ENCODE measurements at regions not wholly inside any gene's neighbourhood (a gene's known extent, or its start where the extent isn't known, plus 50 kb on each side); places are given as distances from the start of the nearest gene placed in this dataset.

- no peak for DNase-seq
Observed at GRCh38 chr3:111244760-111245159, 173.1 kb downstream of the NECTIN3 start.

DNA sequence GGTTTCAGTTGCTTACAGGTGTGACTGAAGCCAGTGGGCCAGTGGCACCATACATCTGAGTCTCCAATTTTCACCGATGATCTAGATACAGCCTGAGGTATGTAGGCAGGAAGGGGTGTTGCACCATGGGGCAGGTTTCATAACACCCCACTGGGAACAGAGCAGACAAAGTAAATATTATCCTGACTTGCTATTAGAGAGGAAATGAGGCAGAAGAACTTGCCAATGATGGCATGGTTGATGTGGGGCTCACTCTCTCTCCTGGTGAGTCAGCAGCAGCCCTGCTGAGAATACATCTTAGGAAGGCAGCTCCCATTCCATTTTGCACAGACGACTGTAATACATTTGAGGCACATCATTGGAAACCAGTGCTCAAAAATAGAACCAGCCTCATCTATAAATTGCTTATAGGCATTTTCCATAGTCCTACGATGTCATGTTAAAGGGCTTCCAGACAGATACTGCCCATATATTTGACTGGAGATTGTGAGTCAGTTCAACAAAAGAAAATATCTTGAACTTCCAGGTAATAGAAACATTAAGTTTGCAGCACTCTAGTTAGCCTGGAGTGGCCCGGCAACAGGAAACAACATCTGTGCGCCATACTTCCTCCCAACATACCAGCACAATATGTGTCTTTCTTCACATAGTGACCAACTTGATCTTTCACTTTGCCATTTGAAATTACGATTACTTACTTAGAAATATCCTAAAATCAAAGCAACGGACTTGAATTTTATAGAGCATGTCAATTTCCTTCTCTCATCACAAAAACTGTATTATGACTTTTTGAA, 175.5 kb downstream of the NECTIN3 start:
- peak; percentile 1 for DNase-seq

- DNase-seq, result no peak
Observed at GRCh38 chr3:111248406-111248805, 176.8 kb downstream of the NECTIN3 start.

DNA sequence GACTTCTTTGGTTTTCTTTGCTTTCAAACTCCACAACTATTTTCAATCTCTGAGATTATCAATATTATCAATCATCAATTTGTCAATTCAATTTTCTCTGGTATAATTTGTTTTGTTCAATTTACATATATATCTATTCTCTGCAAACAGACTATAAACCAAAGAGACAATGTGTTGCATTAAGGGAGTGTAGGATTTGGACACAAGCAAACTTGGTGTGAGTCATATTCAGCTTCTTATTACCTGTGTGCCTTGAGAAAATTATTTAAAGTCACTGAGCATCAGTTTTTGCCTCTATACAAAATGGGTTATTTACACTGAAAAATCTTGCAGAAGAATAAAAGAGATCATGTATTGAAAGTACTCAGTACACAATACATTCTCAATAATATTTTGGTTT, 177.8 kb downstream of the NECTIN3 start:
- DNase-seq, result no peak

DNA sequence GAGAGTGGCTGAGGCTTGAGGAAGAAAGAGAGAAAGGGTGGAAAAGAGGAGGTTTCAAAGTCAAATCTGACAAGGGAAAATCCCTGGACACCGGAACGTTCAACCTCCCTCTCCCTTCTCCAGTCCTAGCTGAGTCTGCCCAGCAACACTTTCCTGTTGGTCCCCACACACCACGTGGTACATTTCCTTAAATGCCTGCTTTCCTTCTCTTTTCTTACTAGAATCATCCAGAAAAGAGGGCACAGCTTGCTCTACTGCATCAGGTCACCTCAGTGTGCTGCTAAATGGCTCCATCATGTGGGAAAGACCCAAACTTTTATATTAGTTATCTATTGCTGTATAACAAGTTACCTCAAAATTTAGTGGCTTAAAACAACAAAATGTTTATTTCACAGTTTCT, 181.2 kb downstream of the NECTIN3 start:
- peak; percentile 2 for DNase-seq

DNA sequence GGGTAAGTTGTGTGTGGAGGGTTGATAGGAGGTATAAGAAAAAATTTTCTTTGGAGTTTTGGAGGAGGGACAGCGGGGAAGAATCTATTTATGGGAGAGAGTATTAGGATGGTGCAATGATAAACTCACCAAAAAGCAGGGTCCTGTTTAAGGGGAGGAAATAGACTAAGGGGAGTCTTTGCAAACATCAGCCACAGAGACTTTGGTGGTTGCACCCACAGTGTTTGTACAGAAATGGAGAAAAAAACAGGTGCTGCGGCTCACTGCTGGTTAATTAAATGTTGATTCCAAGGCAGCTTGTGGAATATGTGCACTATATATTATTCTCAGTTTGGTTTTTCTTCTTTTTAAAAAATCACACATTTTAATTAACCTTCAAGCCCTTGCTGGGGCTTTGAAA, 182.1 kb downstream of the NECTIN3 start:
- DNase-seq, result no peak

- no peak for DNase-seq
Observed at GRCh38 chr3:111260878-111261277, 189.3 kb downstream of the NECTIN3 start.

DNA sequence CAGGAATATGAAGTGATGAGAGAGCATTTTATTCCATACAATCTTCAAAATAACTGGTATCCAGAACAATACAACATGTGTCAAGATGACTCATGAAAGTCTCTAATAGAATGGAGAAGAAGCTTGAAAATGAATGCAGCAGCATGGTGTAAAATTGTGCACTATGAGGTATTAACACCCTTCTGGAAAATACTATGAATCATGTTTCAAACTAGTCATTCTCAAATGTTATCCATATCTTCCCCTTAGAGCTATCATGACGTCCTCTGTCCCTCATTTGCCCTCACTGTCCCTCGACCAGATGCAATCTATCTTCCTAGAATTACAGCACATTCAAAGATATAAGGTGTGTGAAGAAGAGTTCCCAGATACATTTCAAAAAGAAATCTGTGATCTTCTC, 198.2 kb downstream of the NECTIN3 start:
- DNase-seq, result no peak

GRCh38 chr3:111277226-111277625, 205.6 kb downstream of the NECTIN3 start:
- DNase-seq, result no peak

DNA sequence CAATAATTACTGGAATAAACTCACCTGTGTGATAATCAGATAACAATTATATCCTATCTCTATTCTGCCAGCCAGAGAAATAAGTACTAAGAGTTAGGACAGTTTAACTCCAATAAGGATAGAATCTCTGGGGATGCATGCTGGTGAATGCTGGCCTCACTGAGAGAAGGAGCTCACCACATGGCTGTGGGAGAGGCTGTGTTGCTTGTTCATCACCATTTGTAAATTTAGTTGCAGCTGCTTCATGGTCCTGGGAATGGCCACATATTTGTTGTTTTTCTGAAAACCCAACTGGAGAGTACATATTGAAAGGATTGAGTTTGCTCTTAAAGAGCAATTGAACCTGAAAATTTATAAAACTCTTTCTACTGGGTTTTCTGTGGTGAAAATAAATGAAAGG, 207.3 kb downstream of the NECTIN3 start:
- no peak for DNase-seq

DNA sequence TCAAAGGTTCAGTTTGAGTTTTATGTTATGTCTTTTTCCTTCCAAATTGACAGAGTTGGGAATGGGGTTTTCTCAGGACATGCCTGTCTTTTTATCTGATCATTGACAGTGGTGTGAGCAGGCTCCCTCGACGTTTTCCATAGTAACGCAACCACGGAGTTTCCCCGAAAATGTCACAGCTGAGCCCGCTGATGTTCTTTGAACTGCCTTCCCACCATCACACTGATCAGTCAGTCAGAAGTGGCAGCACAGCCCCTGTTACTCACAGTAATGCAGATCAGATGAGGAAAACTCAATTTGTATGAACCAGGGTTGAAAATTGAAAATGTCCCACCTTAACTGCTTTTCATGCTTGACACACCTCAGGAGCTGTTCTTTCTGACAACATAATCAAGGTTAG, 210.4 kb downstream of the NECTIN3 start:
- DNase-seq, result no peak

GRCh38 chr3:111283165-111283564, 211.5 kb downstream of the NECTIN3 start:
- no peak for DNase-seq

GRCh38 chr3:111284503-111285183, 213.0 kb downstream of the NECTIN3 start:
- DNase-seq, result no peak

DNA sequence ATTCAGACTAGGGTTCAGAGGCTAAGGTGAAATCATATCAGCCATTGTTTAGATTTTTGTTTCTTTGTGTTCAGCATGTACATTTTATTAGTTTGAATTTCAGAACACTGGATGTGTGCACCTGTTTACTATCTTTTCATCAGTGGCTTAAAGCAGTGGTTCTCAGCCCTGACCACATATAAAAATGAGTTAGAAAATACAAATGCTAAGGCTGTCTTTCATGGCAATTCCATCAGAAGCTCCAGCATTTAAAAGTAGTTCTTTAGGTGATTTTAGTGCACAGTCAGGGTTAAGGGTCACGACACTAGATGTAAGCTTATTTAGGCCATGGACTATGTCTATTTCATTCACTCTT, 213.5 kb downstream of the NECTIN3 start:
- DNase-seq, result no peak

DNA sequence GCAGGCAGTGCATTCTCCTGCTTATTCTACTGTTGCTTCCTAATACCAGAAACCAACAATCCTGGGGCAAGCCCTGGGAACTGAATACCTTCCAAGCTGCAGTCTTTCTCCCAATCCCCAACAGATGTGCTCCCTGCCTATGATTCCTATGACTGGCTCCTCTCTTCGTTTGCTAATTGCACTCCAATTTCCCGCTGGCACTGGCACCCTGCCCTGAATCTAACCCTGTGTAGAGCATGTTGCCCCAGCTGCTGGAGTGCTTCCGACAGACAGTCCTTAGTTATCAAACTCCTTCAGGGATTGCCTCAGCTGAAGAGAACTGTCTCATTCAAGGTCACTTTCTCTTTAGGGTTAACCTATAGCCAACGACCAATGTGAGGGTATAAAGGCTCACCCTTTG, 214.1 kb downstream of the NECTIN3 start:
- no peak for DNase-seq

DNA sequence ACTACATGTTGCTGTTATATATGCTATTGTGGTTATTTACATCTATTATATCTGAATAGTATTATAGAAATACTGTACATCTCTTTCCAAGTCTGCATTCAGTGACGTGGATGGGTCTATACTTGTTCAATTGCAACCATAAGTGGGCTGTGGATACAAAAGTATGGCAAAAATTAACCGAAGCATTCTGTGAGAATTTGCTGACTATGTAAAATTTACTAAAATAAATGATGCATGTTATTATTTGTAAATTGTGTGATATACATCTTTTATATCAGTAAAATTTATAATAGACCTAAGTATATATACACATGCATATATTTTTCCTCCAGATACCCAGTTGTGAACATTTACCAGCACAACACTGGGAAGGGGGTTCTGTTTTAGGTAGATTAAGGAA, 215.1 kb downstream of the NECTIN3 start:
- DNase-seq, result no peak

GRCh38 chr3:111292117-111292516, 220.5 kb downstream of the NECTIN3 start:
- no peak for DNase-seq

DNA sequence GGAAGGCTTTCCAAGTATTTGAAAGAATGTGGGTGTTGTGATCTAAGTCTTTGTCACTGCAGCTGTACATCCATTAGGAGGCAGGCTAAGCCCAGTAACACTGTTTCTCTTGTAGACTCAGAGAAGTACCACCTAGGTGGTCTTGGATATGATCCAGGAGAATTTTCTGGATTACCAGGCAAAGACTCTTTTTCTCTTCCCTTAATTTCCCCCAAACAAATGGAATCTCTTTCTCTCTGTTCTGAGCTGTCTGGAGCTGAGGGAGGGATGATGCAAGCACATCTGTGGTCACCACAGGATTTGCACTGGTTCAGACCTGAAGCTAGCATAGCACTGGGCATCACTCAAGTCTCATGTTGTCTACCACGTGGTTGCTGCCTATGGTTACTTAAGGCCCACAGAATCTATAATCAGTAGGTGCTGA, 227.6 kb downstream of the NECTIN3 start:
- DNase-seq, result no peak

- DNase-seq, result no peak
Observed at GRCh38 chr3:111301238-111301798, 229.7 kb downstream of the NECTIN3 start.

DNA sequence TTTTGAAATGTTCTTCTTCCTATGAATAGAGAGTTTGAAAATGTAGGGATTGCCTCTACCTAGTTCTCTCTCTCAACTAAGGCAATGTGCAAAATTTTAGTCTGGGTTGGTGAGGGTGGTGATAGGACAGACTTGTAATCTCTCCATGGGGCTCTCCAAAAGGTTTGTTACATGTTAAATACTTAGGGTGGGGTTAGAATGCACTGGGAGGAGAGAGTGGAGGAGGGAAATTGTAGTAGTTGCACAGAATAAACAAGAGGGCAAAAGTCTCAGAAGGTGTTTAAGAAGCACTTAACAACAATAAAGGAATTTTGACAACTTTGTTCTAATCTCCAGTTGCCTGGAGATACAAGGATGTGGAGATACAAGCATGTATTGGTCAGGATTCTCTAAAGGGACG, 230.4 kb downstream of the NECTIN3 start:
- no peak for DNase-seq

GRCh38 chr3:111303760-111304159, 232.1 kb downstream of the NECTIN3 start:
- no peak for DNase-seq

DNA sequence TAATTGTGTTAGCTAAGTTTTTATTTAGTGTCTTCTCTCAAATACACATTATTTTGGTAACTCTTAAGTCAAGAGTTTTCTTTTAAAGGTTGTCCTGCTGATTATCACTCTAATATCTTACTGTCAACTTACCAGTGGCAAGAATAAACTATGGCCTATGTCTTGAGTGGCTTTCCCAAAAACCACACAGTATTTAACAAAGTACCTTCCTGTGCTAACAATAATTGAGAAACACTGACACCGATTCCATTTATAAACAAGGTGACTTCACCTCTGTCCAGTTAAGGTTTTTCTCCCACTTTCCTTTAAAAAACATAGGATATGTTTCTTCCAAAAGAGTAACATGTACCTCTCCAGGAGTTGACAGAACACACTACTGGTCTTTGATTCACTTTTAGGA, 234.3 kb upstream of the CD96 start:
- no peak for DNase-seq

DNA sequence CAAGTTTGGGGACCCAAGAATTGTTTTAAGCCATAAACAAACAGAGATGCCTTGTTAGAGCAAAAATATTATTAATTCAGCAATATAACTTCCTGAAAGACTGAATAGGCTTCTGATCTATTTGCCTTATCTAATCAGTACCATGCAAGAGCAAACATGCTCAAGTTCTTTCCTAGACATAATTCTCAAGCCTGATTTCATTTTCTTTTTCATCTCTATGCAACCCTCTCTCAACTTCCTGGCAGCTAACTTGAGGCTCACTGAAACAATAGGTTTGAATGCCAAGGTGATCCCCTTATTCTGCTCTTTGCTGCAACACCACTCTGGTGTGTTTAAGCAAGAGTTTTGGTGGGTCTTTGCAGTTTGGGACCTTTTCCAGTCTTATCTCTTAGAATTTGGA, 230.9 kb upstream of the CD96 start:
- no peak for DNase-seq

DNA sequence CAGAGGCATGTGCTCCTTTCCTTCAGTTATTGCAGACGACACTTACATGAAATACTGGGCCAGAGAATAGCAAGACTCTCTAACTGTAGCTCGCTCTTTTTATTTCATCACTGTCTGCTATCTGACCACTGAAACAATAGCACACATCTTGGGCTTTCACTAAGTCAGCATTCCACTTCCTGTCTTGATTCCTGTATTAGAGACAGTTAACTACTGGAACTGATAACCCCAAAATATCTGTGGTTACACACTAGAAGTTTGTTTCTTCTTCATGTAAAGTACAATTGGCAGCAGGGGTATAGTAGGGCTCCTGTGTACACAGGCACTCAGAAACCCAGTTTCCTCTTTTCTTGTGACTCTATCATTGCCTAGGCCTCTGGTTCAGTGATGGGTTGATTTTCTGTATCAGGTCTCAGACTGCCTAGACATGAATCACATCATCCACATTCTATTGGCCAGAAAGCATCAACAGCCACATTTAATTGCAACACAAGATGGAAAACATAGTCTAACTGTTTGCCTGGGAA, 230.2 kb upstream of the CD96 start:
- no peak for DNase-seq
